Upper lobe of right lung (tissue), 1 donor: ENCODE measurements at regions not wholly inside any gene's neighbourhood (a gene's known extent, or its start where the extent isn't known, plus 50 kb on each side); places are given as distances from the start of the nearest gene placed in this dataset.

Experiments used
- ATAC-seq: fragments of 200-7000 bp; cut with Tn5 transposase; one replicate; pipeline ENCODE4 v1.9.1; 2020; ENCODE audit warnings: mild to moderate bottlenecking, moderate library complexity
- DNase-seq: peaks from one replicate; pipeline ENCODE4 v3.0.0-alpha.2; 2020
- H3K27ac ChIP-seq: fragments of 200-600 bp; one replicate; pipeline ENCODE4 v1.8.0; 2022
- H3K27me3 ChIP-seq: fragments of 200-600 bp; one replicate; pipeline ENCODE4 v1.8.0; 2022; ENCODE audit warnings: mild to moderate bottlenecking
- H3K36me3 ChIP-seq: fragments of 200-600 bp; one replicate; pipeline ENCODE4 v1.8.0; 2022
- H3K4me1 ChIP-seq: fragments of 200-600 bp; one replicate; pipeline ENCODE4 v1.8.0; 2022
- H3K4me3 ChIP-seq: fragments of 200-600 bp; one replicate; pipeline ENCODE4 v1.8.0; 2022; ENCODE audit warnings: mild to moderate bottlenecking
- H3K9me3 ChIP-seq: fragments of 200-600 bp; one replicate; pipeline ENCODE4 v1.8.0; 2022
- CTCF ChIP-seq: fragments of 200-600 bp; IDR thresholded peaks from one replicate; pipeline ENCODE4 v1.8.0; 2022; ENCODE audit warnings: antibody characterized with exemption
- intact Hi-C: fragments of 100-400 bp; cut with DNase I; formaldehyde crosslinking; loops from one replicate; pipeline ENCODE4 v1.11.0; 2022
- donor health status: DM: no; HTN: yes; CAD: no; lungs with severe emphysema.

- H3K36me3 ChIP-seq: no peaks in the 10 kb centered on the region
- DNase-seq: no peak
- no peaks in the 10 kb centered on the region for H3K4me1 ChIP-seq
- H3K27me3 ChIP-seq: no peaks in the 10 kb centered on the region
- ATAC-seq: no peak
- no peak overlapping the region for H3K27ac ChIP-seq
- no peaks in the 10 kb centered on the region for H3K9me3 ChIP-seq
- intact Hi-C loops: no loop called here
- no peak overlapping the region for H3K4me3 ChIP-seq
- TF ChIP-seq CTCF: no peak
These were observed 62.3 kb upstream of the DAPL1 start for GRCh38 chr2:158732573-158733429.

DNA sequence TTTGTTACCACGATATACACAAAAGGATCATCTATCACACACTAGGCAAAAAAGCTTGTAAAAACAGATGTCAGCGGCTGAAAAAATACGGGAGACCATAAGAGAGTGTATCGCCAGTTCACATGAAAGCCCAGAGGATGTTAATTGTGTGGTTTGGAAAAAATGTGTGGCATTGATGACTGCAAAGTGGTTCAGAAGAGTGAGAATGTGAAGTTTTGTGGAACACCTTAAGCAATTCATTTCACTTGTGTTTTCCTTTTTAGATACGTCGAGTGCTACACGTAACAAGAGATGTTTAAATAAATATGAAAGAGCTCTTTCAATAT lies 61.7 kb upstream of the DAPL1 start:
- Histone ChIP-seq H3K9me3 (no peaks in the 10 kb centered on the region), H3K36me3 (no peaks in the 10 kb centered on the region), H3K27ac (no peak overlapping the region), H3K27me3 (no peaks in the 10 kb centered on the region), H3K4me1 (no peaks in the 10 kb centered on the region), H3K4me3 (no peak overlapping the region)
- ATAC-seq (no peak), DNase-seq (no peak)
- no peak for TF ChIP-seq CTCF
- intact Hi-C loops: no loop called here

- Histone ChIP-seq H3K4me3 (no peak overlapping the region), H3K36me3 (no peaks in the 10 kb centered on the region), H3K27me3 (no peaks in the 10 kb centered on the region), H3K4me1 (no peaks in the 10 kb centered on the region), H3K9me3 (no peaks in the 10 kb centered on the region), H3K27ac (no peak overlapping the region)
- no peak for TF ChIP-seq CTCF
- DNase-seq (no peak), ATAC-seq (no peak)
- intact Hi-C loops: no loop called here
These were observed 60.7 kb upstream of the DAPL1 start for GRCh38 chr2:158734442-158734841.

- H3K27ac ChIP-seq: no peak overlapping the region
- H3K4me1 ChIP-seq: no peaks in the 10 kb centered on the region
- H3K4me3 ChIP-seq: no peak overlapping the region
- intact Hi-C loops: no loop called here
- ATAC-seq: no peak
- no peaks in the 10 kb centered on the region for H3K27me3 ChIP-seq
- no peaks in the 10 kb centered on the region for H3K9me3 ChIP-seq
- DNase-seq: no peak
- TF ChIP-seq CTCF: no peak
- H3K36me3 ChIP-seq: no peaks in the 10 kb centered on the region
These were observed 59.1 kb upstream of the DAPL1 start for GRCh38 chr2:158735822-158736580.

DNA sequence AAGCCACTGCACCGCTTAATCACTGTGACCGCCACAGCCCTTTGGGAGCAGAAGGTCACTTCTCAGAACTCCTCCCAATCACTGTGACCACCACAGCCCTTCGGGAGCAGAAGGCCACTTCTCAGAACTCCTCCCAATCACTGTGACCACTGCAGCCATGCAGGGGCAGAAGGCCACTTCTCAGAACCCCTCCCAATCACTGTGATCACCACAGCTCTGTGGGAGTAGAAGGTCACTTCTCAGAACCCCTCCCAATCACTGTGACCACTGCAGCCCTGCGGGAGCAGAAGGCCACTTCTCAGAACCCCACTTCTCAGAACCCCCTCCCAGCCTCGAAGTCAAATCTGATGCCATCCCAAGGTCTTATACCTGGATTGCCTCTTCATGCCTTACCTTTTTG lies 56.8 kb upstream of the DAPL1 start:
- DNase-seq (no peak), ATAC-seq (peak; percentile 12)
- no peak overlapping the region for H3K4me3 ChIP-seq
- no peaks in the 10 kb centered on the region for H3K4me1 ChIP-seq
- no peaks in the 10 kb centered on the region for H3K36me3 ChIP-seq
- intact Hi-C loops: no loop called here
- no peaks in the 10 kb centered on the region for H3K9me3 ChIP-seq
- no peaks in the 10 kb centered on the region for H3K27me3 ChIP-seq
- H3K27ac ChIP-seq: no peak overlapping the region
- no peak for TF ChIP-seq CTCF
